PC-9 (cell line): ENCODE measurements at regions not wholly inside any gene's neighbourhood (a gene's known extent, or its start where the extent isn't known, plus 50 kb on each side); places are given as distances from the start of the nearest gene placed in this dataset.
A peak's percentile ranks its signal among the peaks of the same experiment; 100 is the strongest.

Experiments used
- BruUV-seq: library from RNA; stranded (reverse); fragments of 400-500 nt; replicated peaks from 2 replicates; lab custom pipeline; 2021; lab: Mats Ljungman, UMichigan
- CTCF ChIA-PET: fragments of 300-600 bp; sonication (Branson Sonifier 250); formaldehyde crosslinking; loops from one replicate; lab custom pipeline; 2022; ENCODE audit warnings: antibody characterized with exemption; lab: Charles Lee
- POLR2A ChIA-PET: fragments of 300-600 bp; sonication (Branson Sonifier 250); formaldehyde crosslinking; loops from one replicate; lab custom pipeline; 2022; ENCODE audit warnings: antibody characterized with exemption; ENCODE audit not compliant: unreplicated experiment; lab: Charles Lee
- DNase-seq, 2 experiments: peaks; one replicate each; pipeline versions ENCODE4 v3.0.0 to v3.0.0-alpha.2; 2015 to 2022; ENCODE audit warnings: mixed read lengths in 1 of 2
- H2AFZ ChIP-seq: fragments of 200-600 bp; sonication (generic); 2 replicates; pipeline ENCODE4 v1.8.1; 2017; ENCODE audit warnings: antibody characterized with exemption
- H3F3A ChIP-seq: fragments of 200-600 bp; sonication (generic); 2 replicates; pipeline ENCODE4 v1.8.1; 2017; ENCODE audit warnings: antibody characterized with exemption, mild to moderate bottlenecking, low read depth; ENCODE audit not compliant: insufficient read depth
- H3K27ac ChIP-seq: fragments of 200-600 bp; sonication (generic); 2 replicates; pipeline ENCODE4 v1.6.1; 2016; ENCODE audit warnings: mixed run types
- H3K27me3 ChIP-seq: fragments of 200-600 bp; sonication (generic); 2 replicates; pipeline ENCODE4 v1.6.1; 2016; ENCODE audit warnings: low read depth, mixed run types; ENCODE audit not compliant: insufficient read depth
- H3K36me3 ChIP-seq: fragments of 200-600 bp; sonication (generic); 2 replicates; pipeline ENCODE4 v1.6.1; 2016; ENCODE audit warnings: low read depth, mixed run types
- H3K4me1 ChIP-seq: fragments of 200-600 bp; sonication (generic); replicated peaks from 2 replicates; pipeline ENCODE4 v1.6.1; 2016; ENCODE audit warnings: mixed run types; ENCODE audit not compliant: insufficient read depth
- H3K4me2 ChIP-seq: fragments of 200-600 bp; sonication (generic); 2 replicates; pipeline ENCODE4 v1.6.1; 2017; ENCODE audit warnings: mixed run types
- H3K4me3 ChIP-seq: fragments of 200-600 bp; sonication (generic); 2 replicates; pipeline ENCODE4 v1.6.1; 2016; ENCODE audit warnings: mixed run types
- H3K79me2 ChIP-seq: fragments of 200-600 bp; sonication (generic); 2 replicates; pipeline ENCODE4 v1.6.1; 2017; ENCODE audit warnings: low read depth, mixed run types
- H3K9me2 ChIP-seq: fragments of 200-600 bp; sonication (generic); 2 replicates; pipeline ENCODE4 v1.8.1; 2017; ENCODE audit warnings: mild to moderate bottlenecking; ENCODE audit not compliant: insufficient read depth
- H3K9me3 ChIP-seq: fragments of 200-600 bp; sonication (generic); 2 replicates; pipeline ENCODE4 v1.8.1; 2016; ENCODE audit warnings: low read depth; ENCODE audit not compliant: insufficient read depth
- H4K20me1 ChIP-seq: fragments of 200-600 bp; sonication (generic); 2 replicates; pipeline ENCODE4 v1.8.1; 2017; ENCODE audit not compliant: insufficient read depth
- EZH2 ChIP-seq: fragments of 200-600 bp; sonication (generic); IDR thresholded peaks from 2 replicates; pipeline ENCODE4 v1.8.0; 2017; ENCODE audit warnings: antibody characterized with exemption, low read depth
- intact Hi-C: fragments of 100-400 bp; cut with micrococcal nuclease; formaldehyde crosslinking; loops from one replicate; pipeline ENCODE4 v1.10.0; 2022; ENCODE audit not compliant: unreplicated experiment
- TF ChIP-seq, protein P1 (sequence below): fragments of 200-600 bp; sonication (generic); conservative IDR thresholded peaks from 2 replicates; pipeline ENCODE4 v1.6.1; 2017; ENCODE audit warnings: mixed run types, antibody characterized with exemption, mild to moderate bottlenecking, moderate library complexity

DNA sequence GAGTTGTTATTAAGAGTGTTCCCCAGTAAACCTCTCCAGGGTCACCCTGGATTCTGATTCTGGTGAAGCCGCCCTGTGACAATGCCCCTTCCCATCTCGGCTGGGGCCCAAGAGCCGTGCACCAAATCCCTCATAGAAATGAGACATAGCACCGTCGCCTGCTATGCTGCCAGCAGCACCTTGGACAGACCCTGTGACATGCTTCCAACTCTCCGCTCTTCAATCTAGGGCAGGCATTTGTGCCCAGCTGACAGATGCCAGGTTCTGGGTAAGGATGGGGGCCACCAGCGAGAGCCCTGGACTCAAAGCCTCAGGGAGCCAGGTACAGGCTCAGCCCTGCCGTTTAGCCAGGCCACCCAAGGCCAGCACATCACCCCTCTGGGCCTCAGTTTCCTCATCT lies 55.8 kb upstream of the TCF20 start:
- H3K9me2 ChIP-seq = no peaks in the 10 kb centered on the region
- no peaks in the 10 kb centered on the region; the same call in 1 of the 2 replicates for H3K4me1 ChIP-seq
- H3K4me3 ChIP-seq = no peak overlapping the region
- no peak for TF ChIP-seq EZH2
- TF ChIP-seq, protein P1, sequence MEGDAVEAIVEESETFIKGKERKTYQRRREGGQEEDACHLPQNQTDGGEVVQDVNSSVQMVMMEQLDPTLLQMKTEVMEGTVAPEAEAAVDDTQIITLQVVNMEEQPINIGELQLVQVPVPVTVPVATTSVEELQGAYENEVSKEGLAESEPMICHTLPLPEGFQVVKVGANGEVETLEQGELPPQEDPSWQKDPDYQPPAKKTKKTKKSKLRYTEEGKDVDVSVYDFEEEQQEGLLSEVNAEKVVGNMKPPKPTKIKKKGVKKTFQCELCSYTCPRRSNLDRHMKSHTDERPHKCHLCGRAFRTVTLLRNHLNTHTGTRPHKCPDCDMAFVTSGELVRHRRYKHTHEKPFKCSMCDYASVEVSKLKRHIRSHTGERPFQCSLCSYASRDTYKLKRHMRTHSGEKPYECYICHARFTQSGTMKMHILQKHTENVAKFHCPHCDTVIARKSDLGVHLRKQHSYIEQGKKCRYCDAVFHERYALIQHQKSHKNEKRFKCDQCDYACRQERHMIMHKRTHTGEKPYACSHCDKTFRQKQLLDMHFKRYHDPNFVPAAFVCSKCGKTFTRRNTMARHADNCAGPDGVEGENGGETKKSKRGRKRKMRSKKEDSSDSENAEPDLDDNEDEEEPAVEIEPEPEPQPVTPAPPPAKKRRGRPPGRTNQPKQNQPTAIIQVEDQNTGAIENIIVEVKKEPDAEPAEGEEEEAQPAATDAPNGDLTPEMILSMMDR = no peak
- no peaks in the 10 kb centered on the region for H3F3A ChIP-seq
- H3K9me3 ChIP-seq = no peaks in the 10 kb centered on the region
- no peaks in the 10 kb centered on the region for H3K27me3 ChIP-seq
- BruUV-seq = no TSS peak
- intact Hi-C loops = no loop called here
- no peaks in the 10 kb centered on the region for H4K20me1 ChIP-seq
- ChIA-PET POLR2A (no interaction called here), CTCF (no interaction called here)
- no peak overlapping the region for H2AFZ ChIP-seq
- no peak overlapping the region for H3K27ac ChIP-seq
- no peaks in the 10 kb centered on the region for H3K36me3 ChIP-seq
- H3K79me2 ChIP-seq = no peaks in the 10 kb centered on the region
- DNase-seq = no peak
- no peak overlapping the region for H3K4me2 ChIP-seq

DNA sequence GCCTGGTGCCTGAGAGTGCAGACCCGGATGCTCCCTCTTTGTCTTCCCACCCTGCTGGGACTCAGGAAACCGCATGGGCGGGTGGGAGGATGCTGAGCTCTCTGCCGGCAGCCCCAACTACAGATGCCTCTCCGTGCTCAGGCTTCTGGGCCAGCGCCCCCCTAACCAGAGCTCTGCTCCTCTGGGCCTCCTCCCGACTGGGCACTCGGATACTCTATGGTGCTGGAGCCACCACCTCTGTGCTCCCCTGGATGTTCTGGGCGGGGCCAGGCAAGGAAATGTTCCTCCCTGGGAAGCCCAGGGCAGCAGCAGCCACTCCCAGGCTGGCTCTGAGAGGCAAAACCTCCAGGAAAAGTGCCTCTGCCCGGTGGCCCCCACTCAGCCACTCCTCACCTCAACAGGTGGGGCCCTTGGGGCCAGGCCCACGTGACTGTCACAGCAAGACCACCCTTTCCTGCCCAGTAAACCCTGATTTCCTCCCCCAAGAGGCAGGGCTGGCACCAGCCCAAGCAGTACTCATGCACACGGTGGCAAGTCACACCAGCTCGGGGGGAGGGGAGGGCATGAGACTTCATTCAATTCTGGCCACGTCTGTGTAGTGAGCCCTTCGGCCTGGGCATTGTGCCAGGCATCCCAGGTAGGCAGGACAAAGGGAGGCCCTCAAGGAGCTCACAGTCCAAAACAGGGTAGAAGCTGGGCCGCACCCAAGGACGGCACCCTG lies 54.7 kb upstream of the TCF20 start:
- no peaks in the 10 kb centered on the region; the same call in 1 of the 2 replicates for H3K4me1 ChIP-seq
- H3K9me3 ChIP-seq = no peaks in the 10 kb centered on the region
- H2AFZ ChIP-seq = no peak overlapping the region
- no peaks in the 10 kb centered on the region for H3F3A ChIP-seq
- H3K9me2 ChIP-seq = no peaks in the 10 kb centered on the region
- ChIA-PET CTCF (interaction anchor here (0.6 kb wide), 1 partner anchor 120 kb away, joined by 7 read pairs; no protein-coding TSS in a partner anchor), POLR2A (interaction anchor here (0.6 kb wide), 1 partner anchor 28 kb away, joined by 9 read pairs; no protein-coding TSS in a partner anchor)
- peak in 1 of 2 experiments; percentile 6 for DNase-seq
- TF ChIP-seq EZH2 = no peak
- TF ChIP-seq, protein P1 = no peak
- no peaks in the 10 kb centered on the region for H4K20me1 ChIP-seq
- H3K4me2 ChIP-seq = no peak overlapping the region
- H3K27me3 ChIP-seq = no peaks in the 10 kb centered on the region
- no TSS peak for BruUV-seq
- no peaks in the 10 kb centered on the region for H3K79me2 ChIP-seq
- H3K4me3 ChIP-seq = no peak overlapping the region
- intact Hi-C loops = no loop called here
- H3K27ac ChIP-seq = no peak overlapping the region
- no peaks in the 10 kb centered on the region for H3K36me3 ChIP-seq

DNA sequence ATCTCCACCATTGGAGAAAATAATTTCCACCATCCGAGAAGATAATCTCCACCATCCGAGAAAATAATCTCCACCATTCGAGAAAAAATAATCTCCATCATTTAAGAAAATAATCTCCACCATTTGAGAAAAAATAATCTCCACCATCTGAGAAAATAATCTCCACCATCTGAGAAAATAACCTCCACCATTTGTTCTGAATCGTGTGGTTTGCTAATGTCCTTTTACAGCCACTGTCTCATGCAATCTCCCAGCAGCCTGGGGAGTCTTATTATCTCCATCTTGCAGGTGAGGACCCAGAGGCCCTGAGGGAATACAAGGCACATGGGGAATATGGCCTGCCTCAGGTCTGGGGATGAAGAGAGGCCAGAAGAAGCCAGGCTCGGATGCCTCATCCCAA lies 54.1 kb upstream of the TCF20 start:
- BruUV-seq = no TSS peak
- no peaks in the 10 kb centered on the region for H3K9me3 ChIP-seq
- no peaks in the 10 kb centered on the region for H3K9me2 ChIP-seq
- H3K36me3 ChIP-seq = no peaks in the 10 kb centered on the region
- no peaks in the 10 kb centered on the region for H3F3A ChIP-seq
- no peak overlapping the region for H2AFZ ChIP-seq
- no peak for DNase-seq
- no peaks in the 10 kb centered on the region for H3K27me3 ChIP-seq
- H3K4me2 ChIP-seq = no peak overlapping the region
- intact Hi-C loops = no loop called here
- H3K4me3 ChIP-seq = no peak overlapping the region
- H4K20me1 ChIP-seq = no peaks in the 10 kb centered on the region
- H3K27ac ChIP-seq = no peak overlapping the region
- H3K79me2 ChIP-seq = no peaks in the 10 kb centered on the region
- TF ChIP-seq, protein P1 = no peak
- TF ChIP-seq EZH2 = no peak
- POLR2A ChIA-PET = interaction anchor here (0.6 kb wide), 1 partner anchor 28 kb away, joined by 9 read pairs; no protein-coding TSS in a partner anchor
- CTCF ChIA-PET = no interaction called here
- no peaks in the 10 kb centered on the region; the same call in 1 of the 2 replicates for H3K4me1 ChIP-seq
